HG02623 (cell line): ENCODE measurements at regions not wholly inside any gene's neighbourhood (a gene's known extent, or its start where the extent isn't known, plus 50 kb on each side); places are given as distances from the start of the nearest gene placed in this dataset.

Experiments used
- ATAC-seq: cut with Tn5 transposase; IDR thresholded peaks from one replicate; pipeline ENCODE4 v1.9.1; 2021; ENCODE audit warnings: moderate library complexity; ENCODE audit not compliant: unreplicated experiment

GRCh38 chr4:64598066-64598465, 188.8 kb upstream of the TECRL start:
- ATAC-seq = no peak

DNA sequence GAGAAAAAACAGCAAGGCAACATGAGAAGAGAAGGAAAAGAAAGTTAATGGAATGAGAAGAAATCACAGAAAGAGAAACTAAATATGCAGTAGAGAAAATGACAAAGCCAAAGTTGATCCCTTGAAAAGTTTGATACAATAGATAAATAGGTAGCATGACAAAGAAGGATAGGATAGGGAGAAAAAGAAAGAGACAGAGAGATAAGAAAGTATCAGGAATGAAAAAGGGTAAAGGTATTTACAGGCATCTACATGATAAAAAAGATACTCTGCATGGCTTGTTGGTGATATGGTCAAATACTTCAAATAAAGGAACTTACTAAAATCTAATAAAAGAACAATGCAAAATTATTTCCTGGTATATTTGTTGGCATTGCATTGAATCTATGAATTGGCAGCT, 185.5 kb upstream of the TECRL start:
- no peak for ATAC-seq

GRCh38 chr4:64588507-64588906, 179.3 kb upstream of the TECRL start:
- ATAC-seq = no peak

- peak; percentile 62 for ATAC-seq
These were observed 175.8 kb upstream of the TECRL start for GRCh38 chr4:64584981-64585557.

GRCh38 chr4:64584125-64584524, 174.9 kb upstream of the TECRL start:
- ATAC-seq = no peak

DNA sequence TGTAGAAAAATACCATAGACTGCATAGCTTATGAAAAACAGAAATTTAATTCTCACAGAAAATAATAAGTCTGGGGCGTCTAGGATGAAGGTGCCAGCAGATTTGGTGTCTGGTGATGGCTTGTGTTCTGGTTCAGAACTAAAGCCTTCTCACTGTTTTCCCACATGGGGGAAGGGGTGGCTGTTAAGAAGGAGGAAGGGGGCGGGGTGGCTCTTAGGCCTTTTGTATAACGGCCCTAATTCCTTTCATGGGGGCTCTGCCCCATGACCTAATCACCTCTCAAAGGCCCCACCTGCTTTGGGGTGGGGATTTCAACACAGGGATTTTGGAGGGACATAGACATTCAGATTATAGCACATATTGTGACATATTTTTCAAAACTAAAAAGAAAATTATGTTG, 173.2 kb upstream of the TECRL start:
- ATAC-seq = no peak

DNA sequence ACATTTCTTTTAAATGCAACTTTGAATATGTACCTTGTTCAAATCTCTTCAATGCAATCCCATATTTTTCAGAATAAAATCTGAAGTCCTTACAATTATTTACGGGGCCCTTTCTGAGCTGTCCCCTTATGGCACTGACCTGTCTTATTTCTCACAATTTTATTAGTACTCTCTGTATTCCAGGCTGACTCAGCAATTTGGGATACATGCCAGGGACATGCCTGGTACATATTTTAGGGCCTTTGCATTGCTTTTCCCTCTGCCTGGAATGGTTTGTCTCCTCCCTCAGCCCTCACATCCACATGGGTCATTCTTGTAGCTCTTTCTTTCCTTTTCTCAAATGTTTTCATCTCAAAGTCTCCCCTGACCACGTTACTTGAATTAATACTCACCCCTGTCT, 172.2 kb upstream of the TECRL start:
- no peak for ATAC-seq

DNA sequence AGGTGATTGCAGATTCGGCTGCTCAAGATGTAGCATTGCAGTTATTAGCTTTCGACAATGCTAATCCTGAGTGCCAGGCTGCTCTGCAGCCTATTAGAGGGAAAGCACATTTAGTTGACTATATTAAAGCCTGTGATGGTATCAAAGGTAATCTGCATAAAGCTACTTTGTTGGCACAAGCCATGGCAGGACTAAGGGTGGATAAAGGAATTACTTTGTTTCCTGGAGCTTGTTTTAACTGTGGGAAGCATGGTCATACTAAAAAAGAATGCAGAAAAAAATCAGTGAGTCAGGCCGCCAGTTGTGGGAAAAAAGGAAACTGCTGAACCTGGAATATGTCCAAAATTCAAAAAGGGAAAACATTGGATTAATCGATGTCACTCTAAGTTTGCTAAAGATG, 154.9 kb upstream of the TECRL start:
- ATAC-seq = no peak

- no peak for ATAC-seq
These were observed 150.3 kb upstream of the TECRL start for GRCh38 chr4:64559571-64559970.

DNA sequence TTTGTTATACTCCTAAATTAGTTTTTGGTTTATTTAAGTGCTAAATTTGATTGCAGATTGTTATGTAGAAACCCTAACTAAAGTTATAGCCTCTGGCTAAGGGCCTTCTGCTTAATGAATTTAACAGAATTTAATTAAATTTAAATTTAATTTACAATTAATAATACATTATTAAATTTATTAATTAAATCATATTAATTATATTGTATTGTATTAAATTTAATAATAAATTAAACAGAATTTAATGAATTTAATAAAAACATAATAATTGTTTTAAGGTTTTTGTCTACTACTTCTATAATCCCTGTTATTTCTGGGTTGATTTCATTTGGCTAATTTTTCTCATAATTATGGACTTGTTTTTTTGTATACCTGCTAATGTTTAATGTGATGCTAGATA, 141.9 kb upstream of the TECRL start:
- no peak for ATAC-seq

DNA sequence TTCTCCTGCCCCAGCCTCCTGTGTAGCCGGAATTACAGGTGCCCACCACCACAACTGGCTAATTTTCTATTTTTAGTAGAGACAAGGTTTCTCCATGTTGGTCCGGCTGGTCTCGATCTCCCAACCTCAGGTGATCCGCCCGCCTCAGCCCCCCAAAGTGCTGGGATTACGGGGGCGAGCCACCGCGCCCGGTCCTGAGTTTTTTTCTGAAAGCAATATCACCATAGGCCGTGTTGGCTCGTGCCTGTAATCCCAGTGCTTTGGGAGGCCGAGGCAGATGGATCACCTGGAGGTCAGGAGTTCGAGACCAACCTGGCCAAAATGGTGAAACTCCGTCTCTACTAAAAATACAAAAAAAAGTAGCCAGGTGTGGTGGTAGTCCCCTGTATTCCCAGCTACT, 136.3 kb upstream of the TECRL start:
- ATAC-seq = no peak

GRCh38 chr4:64539234-64539849, 130.1 kb upstream of the TECRL start:
- peak; percentile 95 for ATAC-seq

DNA sequence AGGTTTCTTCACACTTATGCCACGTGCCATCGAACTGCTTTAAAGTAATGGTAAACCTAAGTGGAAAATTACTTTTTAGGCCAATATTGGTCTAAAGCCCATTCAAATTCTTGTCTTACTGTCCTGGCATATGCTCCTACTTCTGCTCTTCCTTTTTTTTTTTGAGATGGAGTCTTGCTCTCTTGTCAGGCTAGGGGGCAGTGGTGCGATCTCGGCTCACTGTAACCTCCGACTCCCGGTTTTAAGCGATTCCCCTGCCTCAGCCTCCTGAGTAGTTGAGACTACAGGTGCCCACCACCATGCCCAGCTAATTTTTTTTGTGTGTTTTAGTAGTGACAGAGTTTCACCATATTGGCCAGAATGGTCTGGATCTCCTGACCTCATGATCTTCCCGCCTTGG, 129.0 kb upstream of the TECRL start:
- ATAC-seq = no peak

DNA sequence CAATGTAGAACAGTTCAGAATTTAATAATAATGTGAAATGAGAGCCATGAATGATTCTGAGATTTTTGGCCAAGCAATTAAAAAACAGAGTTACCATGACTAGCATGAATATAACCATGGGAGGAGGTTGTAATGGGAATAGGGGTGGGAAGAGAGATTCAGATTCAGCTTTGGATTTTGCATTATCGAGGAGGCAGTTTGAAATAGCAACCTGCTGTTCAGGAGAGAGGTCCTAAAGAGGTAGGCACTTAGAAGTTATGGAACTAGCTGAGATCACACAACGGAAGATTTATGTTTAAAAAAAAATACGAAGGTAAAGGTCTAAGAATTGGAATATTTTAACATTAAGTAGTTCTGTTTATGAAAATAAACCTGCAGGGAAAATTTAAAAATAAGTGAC, 124.4 kb upstream of the TECRL start:
- ATAC-seq = no peak

GRCh38 chr4:64533159-64533558, 123.9 kb upstream of the TECRL start:
- ATAC-seq = no peak

DNA sequence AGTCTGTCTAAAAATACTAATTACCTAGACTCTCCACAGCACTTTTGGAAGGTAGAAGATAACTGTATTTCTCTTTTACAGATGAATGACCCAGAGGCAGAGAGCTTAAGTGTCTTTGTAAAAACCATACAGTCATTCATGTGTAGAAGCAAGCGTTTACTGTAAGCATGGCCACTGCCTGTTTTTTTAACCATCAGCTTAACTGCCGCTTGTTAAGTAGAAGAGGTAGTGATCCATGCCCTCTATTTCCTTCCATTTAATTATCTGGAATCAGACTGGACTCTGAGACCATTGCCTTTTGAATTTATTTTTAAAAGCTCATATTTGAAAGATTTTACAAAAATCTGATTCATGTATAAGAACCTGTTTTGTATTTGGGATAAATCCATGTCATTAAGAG, 111.2 kb upstream of the TECRL start:
- ATAC-seq = no peak

GRCh38 chr4:64518600-64518999, 109.3 kb upstream of the TECRL start:
- no peak for ATAC-seq

DNA sequence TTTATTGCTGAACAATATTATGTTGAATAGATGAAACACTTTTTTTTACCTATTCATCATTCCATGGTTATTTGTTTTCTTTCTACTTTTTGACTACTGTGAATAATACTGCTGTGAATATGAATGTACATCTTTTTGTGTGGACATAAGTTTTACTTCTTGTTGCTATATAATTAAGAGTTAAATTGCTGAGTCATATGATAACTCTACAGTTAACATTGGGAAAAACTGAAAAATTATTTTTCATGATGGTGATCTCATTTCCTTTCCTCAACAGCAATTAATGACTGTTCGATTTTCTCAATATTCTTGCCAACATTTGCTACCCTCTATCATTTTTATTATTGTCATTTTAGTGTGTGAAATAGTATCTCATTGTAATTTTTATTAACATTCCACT, 106.9 kb upstream of the TECRL start:
- no peak for ATAC-seq

DNA sequence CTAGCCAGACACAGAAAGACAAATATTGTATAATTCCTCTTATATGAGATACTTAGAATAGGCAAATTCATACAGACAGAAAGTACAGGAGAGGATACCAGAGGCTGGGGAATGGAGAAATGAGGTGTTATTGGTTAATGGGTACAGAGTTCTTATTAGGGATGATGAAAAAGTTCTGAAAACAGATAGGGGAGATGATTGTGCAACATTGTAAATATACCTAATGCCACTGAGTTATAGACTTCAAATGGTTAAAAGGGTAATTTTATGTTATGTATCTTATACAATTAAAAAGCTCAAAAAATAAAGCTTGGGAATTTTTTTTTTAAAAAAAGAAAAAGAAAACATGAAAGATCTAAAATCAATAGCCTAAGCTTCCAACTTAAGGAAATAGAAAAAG, 98.8 kb upstream of the TECRL start:
- no peak for ATAC-seq

DNA sequence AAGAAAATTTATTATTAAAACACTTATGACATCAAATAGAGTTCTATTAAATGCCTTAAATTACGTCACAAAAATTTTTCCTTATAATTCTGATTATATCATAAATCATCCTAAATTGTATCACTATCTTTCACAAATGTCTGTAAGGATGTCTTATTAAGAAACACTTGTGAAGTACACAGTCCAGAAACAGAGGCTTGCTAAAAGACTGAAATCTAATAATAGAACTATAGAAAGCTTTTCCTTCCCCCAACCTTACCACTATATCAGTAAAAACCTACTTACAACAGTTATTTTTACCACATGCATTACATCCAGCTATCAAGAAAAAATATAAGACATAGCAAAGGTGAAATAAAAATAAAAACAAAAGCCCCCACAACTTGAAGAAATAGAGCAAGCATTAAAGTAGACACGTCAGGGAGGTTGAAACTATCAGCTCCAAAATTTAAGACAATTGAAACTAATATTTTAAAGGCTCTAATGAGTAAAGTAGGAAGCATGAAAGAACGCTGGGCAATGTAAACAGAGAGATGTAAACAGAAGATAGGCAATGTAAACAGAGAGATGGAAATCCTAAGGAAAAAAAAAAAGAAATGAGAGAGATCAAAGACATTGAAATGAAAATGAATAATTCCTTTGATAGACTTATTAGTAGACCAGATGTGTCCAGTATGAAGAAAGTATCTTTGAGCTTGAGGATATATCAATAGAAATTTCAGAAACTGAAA, 94.9 kb upstream of the TECRL start:
- no peak for ATAC-seq

DNA sequence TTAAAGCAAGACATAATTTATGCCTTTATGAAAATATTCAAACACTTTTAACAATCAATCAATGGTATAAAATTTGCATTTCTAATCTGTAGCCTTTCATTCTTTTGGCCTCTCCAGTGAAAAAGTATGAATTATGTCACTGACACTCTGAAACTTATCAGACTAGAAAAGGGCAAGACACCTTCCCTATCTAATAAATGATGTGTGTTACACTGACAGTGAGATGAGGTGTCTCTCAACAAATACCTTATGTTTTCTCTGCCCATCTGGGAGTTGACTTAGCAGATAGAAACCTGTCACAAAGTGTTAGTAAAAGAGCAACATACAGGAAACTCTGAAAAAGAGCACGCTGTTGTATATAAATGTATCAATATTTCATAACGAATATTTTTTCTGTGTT, 94.2 kb upstream of the TECRL start:
- ATAC-seq = no peak

DNA sequence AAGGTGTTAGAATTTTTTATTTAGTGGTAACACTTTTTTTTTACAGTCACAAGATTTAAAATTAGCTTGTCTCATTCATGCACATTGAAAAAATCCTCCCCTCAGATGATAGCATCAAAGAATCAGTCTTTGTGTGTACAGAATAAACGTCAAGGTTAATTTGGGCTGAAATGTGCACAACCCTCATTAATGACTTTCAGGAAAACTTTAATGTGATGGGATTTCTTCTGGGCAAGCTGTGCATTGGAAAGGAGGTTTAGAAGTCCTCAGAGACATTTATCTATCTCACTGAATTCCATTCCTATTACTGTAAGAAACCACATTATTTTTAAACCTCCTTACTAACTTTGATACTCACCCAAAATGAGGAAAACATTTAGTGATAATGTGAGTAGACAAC, 88.2 kb upstream of the TECRL start:
- ATAC-seq = no peak

- ATAC-seq = no peak
These were observed 86.7 kb upstream of the TECRL start for GRCh38 chr4:64495946-64496345.
